GM18507 (cell line): ENCODE measurements at regions not wholly inside any gene's neighbourhood (a gene's known extent, or its start where the extent isn't known, plus 50 kb on each side); places are given as distances from the start of the nearest gene placed in this dataset.
A peak's percentile ranks its signal among the peaks of the same experiment; 100 is the strongest.
"Not testable (repeated sequence)": the region's sequence is repeated elsewhere in the genome, so short reads cannot be mapped to it uniquely, and the experiment has no call there.

Source experiments
- DNase-seq: peaks from one replicate; pipeline ENCODE4 v3.0.0; 2011; ENCODE audit warnings: low read depth; ENCODE audit not compliant: insufficient read length; ENCODE audit errors: extremely low spot score
- FAIRE-seq: peaks from 2 replicates; lab custom pipeline; 2011; peaks lifted over from hg19 to GRCh38; lab: Jason Lieb, UNC

DNA sequence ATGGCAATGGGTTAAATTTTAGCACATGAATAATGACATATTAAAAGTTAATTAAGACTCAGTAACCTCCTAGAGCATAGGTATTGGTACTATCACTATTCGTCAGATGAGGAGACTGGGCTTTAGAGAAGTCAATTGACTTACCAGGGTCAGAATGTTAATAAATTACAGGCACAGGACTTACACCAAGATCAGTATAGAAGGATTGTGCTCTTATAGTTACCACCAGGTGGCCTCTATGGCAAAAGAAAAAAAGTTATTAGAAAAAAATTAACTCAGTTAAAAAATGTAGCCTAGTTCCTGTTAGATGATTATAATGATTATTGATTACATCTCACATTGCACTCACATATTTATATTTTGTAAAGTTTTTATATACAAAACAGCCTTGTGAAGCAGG is 1163.7 kb downstream of the FAM181B start:
- DNase-seq (no peak), FAIRE-seq (no peak)

DNA sequence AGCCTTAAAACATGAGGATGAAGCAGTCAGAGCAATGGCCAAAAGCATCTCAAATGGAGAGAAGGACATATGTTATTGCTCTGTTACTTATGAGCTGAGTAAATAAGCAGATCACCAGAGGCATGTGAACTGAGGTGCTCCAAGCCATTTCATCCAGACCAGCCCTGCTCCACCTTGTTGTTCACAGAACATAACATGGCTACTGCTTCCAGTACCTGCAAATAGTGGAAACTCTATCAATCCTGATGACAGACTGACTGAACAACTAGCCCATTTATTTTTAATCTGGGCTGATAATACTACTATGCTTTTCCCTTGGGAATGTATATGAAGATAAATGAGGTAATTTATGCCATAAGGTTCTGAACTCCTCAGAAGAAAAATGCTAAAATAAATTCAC is 1164.7 kb downstream of the FAM181B start:
- no peak for FAIRE-seq
- no peak for DNase-seq

DNA sequence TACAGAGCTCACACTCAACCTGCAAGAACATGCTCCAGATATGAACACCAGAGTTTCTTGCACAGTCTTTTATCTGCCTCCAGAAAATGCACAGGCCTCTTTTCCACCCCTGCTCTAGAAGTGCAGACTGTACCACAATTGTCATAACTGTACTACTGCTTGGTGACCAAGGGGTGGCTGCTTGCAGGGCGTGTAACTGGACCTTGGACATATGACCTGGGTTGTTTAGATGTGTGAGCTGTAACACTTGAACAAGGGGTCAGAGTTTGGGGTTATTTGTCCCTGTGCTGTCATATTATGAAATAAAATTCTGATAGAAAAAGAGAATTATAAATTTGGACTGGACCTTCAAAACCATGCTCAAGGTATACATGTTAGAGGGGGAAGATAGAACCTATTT is 1185.5 kb downstream of the FAM181B start:
- no peak for DNase-seq
- no peak for FAIRE-seq

DNA sequence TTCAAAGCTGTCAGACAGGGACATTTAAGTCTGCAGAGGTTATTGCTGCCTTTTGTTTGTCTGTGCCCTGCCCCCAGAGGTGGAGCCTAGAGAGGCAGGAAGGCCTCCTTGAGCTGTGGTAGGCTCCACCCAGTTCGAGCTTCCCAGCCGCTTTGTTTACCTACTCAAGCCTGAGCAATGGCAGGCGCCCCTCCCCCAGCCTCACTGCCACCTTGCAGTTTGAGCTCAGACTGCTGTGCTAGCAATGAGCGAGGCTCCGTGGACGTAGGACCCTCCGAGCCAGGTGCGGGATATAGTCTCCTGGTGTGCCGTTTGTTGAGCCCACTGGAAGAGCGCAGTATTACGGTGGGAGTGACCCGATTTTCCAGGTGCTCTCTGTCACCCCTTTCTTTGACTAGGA is 1193.9 kb downstream of the FAM181B start:
- not testable (repeated sequence) for DNase-seq, FAIRE-seq

DNA sequence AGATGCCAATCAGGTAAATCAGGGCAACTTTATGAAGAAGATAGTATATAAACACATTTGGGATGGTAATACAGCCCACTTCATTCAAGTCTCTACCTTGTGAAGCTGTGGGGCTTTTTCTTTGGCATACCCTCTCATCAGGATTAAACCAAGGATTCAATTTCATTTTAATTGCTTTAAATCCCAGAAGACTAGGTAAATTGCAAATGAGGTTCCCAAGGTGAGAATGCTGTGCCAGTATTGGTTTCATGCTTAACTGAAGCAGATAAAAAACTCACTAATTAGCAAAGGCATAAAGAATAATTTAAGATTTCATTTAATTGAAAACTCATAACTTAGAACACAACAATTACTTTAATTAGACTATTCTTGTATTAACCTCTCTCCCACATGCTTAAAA is 1218.1 kb downstream of the FAM181B start:
- DNase-seq = no peak
- no peak for FAIRE-seq

DNA sequence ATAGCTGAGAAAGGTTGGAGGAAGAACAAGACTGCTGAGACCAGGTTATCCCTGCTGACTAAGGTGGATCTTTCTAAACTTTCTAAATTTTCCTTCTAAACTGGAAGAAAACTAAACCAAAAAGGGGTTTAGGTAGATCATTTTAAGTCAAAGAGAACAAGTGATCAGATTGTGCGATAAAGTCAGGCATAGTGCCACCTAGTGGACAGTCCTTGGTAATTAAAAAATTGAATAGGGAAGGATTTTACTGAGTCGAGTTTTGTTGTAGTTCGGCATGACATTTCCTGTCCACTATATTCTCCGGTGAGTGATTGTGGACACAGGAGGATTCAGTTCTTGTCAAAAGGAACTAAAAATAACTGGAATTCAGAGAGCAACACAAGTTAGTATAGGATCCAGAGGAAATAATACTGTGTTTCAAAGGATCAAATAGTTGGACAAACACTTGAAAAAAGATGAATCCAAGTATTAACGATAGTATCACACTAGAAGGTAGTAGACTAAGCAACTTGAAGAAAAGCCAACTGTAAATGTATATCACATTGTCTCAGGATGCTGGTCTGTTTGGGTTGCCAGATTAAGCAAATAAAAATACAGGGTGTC is 1236.4 kb downstream of the FAM181B start:
- peak; percentile 77 for FAIRE-seq

DNA sequence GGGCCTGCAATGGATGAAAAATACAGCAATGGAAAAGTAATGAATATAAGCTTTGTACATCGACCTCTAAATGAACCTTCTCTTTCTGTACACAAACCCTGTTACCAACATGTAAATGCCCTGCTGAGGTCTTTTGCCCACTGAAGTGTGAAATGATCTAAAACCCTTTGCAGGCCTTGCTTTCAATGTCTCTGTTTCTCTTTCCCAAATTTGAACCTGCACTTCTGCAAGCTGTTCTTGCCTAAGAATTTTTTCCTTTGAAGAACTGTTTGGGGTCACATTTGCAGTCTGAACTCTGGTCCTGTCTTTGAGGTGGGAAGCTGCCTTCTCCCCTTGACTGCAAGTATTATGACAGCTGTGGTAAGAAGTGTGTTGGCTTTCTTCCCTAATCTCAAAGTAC is 1237.1 kb downstream of the FAM181B start:
- FAIRE-seq (no peak), DNase-seq (no peak)

More for the DNA sequence above, 1236.4 kb downstream of the FAM181B start:
- peak; percentile 1 for DNase-seq

DNA sequence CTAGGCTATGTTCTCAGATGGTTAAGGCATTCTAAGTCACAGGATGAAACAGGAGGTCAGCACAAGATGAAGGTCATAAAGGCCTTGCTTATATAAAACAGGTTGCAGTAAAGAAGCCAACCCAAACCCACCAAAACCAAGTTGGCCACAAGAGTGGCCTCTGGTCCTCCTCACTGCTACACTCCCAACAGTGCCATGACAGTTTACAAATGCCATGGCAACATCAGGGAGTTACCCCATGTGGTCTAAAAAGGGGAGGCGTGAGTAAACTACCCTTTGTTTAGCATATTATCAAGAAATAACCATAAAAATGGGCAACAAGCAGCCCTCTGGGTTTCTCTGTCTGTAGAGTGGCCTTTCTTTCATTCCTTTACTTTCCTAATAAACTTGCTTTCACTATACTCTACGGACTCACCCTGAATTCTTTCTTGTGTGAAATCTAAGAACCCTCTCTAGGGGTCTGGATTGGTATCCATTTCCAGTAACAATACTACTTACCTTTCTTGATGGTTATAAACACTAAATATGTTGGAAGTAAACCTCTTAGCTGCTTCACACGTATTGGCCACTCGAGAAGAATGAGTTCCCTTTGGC is 1237.9 kb downstream of the FAM181B start:
- FAIRE-seq = no peak
- no peak for DNase-seq

DNA sequence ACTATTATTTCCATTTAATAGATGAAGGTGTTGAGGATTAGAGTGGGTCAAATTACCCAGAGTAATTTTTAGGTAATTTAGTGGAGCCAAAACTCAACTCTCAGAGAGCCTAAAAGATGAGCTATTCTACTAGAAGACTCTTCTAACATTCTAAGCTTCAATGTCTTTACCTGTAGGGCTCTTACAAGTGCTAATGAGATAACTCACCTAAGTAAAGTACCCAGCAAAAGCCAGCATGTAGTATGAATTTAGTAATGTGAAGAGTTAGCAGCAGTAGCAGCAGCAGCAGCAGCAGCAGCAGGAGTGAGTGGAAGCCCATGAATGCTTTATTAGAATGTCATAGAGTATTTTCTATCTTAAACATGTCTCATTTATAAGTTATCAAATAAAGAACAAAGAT is 1239.2 kb downstream of the FAM181B start:
- DNase-seq (no peak), FAIRE-seq (no peak)

DNA sequence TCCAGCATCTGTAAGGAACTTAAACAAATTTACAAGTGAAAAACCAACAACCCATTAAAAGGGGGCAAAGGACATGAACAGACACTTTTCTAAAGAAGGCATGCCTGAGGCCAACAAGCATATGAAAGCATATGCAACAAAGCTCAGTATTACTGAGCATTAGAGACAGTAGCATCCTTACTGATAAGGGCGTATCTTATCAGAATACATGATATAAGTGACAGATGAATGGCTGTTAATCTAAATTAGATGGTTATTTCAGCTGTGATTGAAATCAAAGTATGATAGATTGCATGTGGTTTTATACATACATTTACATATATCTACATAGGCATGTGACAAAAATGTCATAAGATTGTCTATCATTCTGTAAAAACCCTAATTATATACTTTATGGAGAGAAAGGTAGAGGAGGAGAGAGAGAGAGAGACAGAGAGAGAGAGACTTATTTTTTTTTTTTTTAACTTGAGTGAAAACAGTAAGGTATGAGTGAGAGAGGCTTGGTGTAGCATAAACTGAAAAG is 1240.7 kb downstream of the FAM181B start:
- FAIRE-seq (no peak), DNase-seq (no peak)

DNA sequence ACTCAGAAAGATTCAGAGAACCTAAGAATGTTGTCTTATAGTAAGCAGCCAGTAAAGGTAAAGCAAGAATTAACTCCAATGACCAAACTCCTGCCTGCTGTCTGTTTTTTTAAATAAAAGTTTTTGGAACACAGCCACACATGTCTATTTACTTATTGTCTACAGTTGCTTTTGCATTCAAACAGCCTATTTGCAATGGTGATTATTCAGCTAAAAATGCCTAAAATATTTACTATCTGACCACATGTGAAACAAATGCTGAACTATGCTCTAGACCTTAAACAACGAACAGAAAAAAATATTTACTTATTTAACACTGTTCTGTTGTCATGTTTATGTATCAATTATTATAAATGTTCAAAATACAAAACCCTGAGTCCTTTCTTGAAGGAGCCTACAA is 1246.6 kb downstream of the FAM181B start:
- FAIRE-seq = no peak
- no peak for DNase-seq

DNA sequence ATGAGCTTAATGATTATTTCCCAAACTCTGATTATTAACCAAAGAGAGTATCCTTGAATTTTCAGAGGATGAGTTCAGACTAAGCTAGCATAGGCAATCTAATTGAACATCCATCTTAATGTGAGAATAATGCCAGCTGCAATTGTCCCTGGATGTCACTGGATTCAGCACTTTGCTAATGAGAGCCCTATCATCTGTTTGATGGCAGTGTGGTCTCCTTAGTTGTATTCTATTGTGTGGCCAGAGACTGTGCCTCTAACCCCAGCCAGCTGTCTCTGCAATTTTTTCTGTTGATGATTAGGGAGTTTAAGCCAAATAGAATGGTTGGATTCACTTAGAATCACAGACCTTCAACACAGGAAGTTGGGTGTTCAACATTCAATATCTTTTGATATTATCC is 1249.5 kb downstream of the FAM181B start:
- FAIRE-seq (no peak), DNase-seq (no peak)

DNA sequence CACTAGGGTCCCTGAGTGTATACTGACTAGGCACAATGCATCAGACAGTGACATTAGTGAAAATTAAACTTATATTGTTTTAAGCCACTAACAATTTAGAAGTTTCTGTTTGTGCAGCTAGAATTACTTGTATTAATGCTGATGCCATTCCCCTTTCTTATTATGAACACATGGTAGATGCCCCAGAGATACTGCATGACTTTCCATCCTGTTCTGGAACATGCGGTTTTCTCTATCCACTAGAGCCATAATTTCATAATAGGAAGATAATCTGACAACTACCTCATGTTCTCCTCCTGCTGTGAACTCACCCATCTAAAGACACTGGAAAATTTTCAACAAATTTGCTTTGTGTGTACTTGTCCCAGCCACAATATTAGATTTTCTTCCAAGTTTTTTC is 1256.4 kb downstream of the FAM181B start:
- FAIRE-seq (no peak), DNase-seq (no peak)

DNA sequence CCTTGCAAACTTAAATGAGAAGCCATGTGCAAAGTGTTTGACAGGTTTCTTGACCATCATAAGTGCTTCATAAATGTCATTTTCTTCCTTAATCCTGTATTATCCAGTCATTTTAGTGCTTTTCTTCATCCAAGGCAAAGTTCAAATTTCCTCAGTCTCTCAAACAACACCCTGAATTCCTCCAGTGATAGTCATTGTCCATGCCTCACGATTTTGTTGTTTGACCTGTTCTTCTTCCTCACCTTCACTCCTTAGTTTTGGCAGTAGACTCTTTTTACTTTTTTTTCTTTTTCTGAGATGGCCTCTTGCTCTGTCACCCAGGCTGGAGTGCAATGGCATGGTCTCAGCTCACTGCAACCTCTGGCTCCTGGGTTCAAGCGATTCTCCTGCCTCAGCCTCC is 1257.3 kb downstream of the FAM181B start:
- DNase-seq (no peak), FAIRE-seq (no peak)

DNA sequence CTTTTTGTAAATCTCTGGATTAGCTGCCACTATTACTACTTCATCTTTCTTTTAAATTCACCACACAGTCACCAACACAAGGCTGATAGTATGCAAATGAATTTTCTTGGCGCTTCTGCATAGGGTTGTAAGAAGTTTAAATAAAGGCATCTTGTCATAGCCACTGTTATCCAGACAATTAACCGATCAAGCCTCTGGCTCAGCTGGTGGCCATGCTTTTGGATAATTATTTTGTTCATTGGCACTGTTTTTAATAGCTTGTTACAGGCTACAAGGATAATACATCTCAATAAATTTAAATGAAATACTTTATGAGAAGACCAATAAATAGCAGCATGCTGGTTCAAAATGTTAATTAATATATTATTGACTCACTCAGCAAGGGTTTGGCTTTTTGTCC is 1261.0 kb downstream of the FAM181B start:
- DNase-seq (no peak), FAIRE-seq (no peak)

DNA sequence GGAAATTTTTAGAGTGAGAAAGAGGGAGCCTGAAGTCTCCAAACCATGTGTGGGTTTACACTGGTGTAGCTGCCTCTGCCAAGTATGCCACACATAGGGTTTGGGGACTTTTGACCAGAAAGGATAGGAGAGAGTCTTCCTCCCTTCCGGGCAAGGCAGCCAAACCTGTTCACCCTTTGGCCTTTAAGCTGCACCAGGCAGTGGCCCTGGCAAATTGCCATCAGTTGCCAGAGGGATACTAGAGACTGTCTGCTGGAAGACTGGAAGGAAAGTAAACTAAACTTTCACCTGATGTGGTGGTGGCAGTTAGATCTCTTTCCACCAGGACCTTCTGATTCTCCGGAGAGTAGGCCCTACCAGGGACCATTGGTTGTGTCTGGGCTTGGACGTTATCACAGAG is 1263.2 kb downstream of the FAM181B start:
- DNase-seq (no peak), FAIRE-seq (no peak)

DNA sequence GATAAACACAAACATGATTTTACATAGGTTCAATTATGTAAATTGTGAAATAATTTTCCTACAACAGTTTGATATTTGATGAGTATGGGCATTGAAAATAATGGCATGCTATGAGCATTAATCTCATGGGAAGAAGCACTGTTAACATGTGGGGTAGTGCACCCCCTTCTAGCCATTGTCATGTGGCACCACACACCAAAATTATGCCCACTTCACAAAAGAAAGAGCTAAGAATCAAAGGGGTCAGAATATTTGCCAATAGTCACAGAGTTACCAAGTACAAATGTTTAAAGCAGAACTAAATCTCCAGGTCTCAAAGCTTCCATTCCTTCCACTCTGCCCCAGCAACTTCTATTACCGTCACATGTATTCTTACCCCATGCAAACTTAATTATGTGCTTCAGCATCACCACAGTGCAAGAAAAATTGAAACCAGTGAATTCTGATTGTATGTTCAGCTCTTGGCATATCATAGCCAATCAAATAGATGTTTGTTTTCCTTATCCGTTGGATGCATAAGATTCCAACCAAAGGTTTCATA is 1273.8 kb downstream of the FAM181B start:
- DNase-seq = no peak
- FAIRE-seq = no peak

DNA sequence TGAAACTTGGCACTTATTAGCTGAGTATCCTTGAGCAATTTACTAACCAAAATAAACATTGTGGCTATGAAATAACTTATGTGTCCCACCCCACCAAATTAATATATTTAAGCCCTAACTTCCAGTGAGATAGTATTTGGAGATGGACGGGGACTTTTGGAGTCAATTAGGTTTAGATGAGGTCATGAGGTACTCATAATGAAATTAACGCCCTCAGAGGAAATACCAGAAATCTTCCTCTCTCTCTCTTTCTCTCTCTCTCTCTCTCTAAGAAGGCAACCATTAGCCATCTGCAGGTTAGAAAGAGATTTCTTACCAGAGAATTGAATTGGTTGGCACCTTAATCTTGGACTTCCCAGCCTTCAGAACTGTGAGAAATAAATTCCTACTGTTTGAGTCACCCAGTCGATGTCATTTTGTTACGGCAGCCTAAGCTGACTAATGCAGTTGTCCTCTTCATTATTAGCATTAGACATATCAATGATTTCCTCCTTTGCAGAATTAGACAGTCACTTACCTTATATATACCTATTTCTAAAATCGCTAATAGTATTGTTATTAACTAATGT is 1284.0 kb downstream of the FAM181B start:
- FAIRE-seq = no peak

DNA sequence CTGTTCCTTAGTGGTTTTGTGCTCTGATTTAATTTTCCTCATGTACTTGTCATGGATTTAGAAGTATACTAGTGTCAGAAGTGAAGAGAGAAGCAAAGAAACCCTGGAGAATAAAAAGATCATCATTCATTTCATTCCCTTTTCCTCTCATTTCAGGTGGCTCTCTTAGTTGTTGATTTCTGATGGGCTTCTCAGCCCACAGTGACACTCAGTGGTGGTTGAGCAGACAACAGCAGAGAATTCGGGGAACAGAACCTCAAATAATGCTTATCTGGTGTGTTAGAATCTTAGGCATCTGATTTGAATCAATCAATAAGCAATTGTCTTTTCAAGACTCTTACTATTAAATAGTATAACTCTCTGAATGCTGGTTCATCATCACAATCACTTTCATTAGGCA is 1289.4 kb downstream of the FAM181B start:
- DNase-seq (no peak), FAIRE-seq (no peak)

More for the DNA sequence above, 1284.0 kb downstream of the FAM181B start:
- no peak for DNase-seq

DNA sequence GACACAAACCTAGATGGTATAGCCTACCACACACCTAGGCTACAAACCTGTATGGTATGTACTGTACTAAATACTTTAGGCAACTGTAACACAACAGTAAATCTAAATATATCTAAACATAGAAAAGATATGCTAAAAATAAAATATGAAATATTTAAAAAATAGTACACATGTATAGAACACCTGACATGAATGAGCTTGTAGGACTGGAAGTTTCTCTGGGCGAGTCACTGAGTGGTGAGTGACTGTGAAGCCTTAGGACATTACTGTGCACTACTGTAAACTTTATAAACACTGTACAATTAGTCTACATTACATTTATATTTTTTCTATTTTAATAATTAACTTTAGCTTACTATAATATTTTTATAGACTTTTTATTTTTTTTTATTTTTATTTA is 1301.3 kb downstream of the FAM181B start:
- FAIRE-seq (no peak), DNase-seq (no peak)

DNA sequence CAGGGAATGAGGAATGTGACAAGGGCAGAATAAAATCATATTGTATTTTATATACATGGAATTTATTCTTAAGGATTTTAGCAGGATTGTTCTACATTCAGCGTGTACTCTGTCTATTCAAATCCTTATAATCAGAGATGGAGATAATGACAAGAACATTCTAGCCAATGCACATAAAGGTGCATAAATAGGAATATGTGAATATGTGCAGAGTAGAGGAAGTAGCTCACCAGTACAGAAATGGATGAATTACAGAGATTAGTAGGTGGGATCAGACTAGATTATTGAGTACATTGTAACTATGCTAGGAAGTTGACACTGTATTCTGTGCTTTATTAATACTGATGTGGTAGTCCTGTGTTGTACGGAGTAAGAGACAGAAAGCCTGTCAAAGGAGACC is 1308.8 kb downstream of the FAM181B start:
- FAIRE-seq (no peak), DNase-seq (no peak)
